ENCODE measurements at regions not wholly inside any gene's neighbourhood (a gene's known extent, or its start where the extent isn't known, plus 50 kb on each side); places are given as distances from the start of the nearest gene placed in this dataset.

DNA sequence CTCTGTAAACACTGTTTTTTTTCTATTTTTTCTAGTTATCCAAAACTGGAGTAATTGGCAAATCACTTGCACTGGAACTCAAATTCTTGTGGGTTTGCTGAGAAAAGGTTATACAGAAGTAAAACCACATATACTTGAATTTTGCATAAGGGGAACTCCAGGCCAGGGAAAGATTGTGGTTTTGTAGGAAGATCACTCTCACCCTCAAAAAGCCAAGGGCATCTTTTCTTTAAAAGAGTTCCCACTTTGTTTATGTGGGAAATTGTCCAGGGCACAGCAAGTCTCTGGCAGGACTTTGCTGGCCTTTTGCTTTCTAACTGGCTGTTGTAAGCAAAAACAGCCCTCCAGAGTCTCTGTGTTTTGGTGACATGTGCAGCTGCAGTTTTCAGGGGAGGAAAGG is 340.3 kb upstream of the RBMS3 start:
- intact Hi-C loops (cut with micrococcal nuclease; ENCODE audit: unreplicated experiment), result no loop called here
- H3K36me3 ChIP-seq (ENCODE audit: control insufficient read depth, insufficient read depth, low read length), result no peaks in the 10 kb centered on the region
- no peak overlapping the region for H3K4me3 ChIP-seq (ENCODE audit: low read depth in 2 of 2, low read length in 2 of 2)
- ChIA-PET POLR2A (no interaction called here), CTCF (no interaction called here)
- ATAC-seq, result no peak
- TF ChIP-seq SIN3A (IDR thresholded peaks at IDR 0.05; ENCODE audit: borderline replicate concordance, insufficient read depth, low read depth, low read length), result no peak
- TF ChIP-seq TCF7L2 (IDR thresholded peaks at IDR 0.05; ENCODE audit: low read depth, low read length), result no peak
- TF ChIP-seq, protein P1, sequence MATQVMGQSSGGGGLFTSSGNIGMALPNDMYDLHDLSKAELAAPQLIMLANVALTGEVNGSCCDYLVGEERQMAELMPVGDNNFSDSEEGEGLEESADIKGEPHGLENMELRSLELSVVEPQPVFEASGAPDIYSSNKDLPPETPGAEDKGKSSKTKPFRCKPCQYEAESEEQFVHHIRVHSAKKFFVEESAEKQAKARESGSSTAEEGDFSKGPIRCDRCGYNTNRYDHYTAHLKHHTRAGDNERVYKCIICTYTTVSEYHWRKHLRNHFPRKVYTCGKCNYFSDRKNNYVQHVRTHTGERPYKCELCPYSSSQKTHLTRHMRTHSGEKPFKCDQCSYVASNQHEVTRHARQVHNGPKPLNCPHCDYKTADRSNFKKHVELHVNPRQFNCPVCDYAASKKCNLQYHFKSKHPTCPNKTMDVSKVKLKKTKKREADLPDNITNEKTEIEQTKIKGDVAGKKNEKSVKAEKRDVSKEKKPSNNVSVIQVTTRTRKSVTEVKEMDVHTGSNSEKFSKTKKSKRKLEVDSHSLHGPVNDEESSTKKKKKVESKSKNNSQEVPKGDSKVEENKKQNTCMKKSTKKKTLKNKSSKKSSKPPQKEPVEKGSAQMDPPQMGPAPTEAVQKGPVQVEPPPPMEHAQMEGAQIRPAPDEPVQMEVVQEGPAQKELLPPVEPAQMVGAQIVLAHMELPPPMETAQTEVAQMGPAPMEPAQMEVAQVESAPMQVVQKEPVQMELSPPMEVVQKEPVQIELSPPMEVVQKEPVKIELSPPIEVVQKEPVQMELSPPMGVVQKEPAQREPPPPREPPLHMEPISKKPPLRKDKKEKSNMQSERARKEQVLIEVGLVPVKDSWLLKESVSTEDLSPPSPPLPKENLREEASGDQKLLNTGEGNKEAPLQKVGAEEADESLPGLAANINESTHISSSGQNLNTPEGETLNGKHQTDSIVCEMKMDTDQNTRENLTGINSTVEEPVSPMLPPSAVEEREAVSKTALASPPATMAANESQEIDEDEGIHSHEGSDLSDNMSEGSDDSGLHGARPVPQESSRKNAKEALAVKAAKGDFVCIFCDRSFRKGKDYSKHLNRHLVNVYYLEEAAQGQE (IDR thresholded peaks at IDR 0.05; ENCODE audit: insufficient read depth in 1 of 2, low read depth in 2 of 2, low read length in 1 of 2), result no peak
- TF ChIP-seq POLR2AphosphoS5 (IDR thresholded peaks at IDR 0.05; ENCODE audit: low read depth, low read length), result no peak
- TF ChIP-seq, protein P2, sequence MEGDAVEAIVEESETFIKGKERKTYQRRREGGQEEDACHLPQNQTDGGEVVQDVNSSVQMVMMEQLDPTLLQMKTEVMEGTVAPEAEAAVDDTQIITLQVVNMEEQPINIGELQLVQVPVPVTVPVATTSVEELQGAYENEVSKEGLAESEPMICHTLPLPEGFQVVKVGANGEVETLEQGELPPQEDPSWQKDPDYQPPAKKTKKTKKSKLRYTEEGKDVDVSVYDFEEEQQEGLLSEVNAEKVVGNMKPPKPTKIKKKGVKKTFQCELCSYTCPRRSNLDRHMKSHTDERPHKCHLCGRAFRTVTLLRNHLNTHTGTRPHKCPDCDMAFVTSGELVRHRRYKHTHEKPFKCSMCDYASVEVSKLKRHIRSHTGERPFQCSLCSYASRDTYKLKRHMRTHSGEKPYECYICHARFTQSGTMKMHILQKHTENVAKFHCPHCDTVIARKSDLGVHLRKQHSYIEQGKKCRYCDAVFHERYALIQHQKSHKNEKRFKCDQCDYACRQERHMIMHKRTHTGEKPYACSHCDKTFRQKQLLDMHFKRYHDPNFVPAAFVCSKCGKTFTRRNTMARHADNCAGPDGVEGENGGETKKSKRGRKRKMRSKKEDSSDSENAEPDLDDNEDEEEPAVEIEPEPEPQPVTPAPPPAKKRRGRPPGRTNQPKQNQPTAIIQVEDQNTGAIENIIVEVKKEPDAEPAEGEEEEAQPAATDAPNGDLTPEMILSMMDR (IDR thresholded peaks at IDR 0.05), result no peak
- H3K9me3 ChIP-seq (ENCODE audit: control insufficient read depth, insufficient read depth, low read depth, low read length), result no peaks in the 10 kb centered on the region
- in situ Hi-C loops (cut with HindIII; ENCODE audit: low pct_unique_long_range_greater_than_20kb, low sequenced_read_pairs), result no loop called here
- no peaks in the 10 kb centered on the region for H3K27me3 ChIP-seq (ENCODE audit: control insufficient read depth, insufficient read depth, low read length)
- DNase-seq (ENCODE audit: low read depth, low spot score), result no peak
- no TSS peak for BruUV-seq (replicated peaks)
- H3K27ac ChIP-seq (ENCODE audit: low read length), result no peak overlapping the region
- H3K4me1 ChIP-seq (ENCODE audit: control insufficient read depth, insufficient read depth, low read length), result no peaks in the 10 kb centered on the region

DNA sequence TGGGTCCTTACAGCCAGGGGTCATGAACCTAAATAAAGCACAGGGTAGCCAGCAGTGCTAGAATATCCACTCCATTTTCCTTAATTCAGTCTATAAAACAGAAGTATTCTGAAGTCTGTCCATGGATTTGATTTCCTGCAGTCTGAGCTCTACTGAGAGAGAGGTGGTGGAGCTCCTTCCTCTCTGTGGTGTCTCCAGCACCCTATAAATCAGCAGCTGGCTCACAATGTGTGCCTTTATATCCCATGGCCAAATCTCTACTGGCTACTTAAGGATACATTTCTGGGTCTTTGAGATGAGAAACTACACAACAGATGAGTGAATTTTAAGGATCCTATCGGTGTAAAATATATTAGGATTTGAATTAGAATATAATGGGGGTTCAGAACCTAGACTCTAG is 339.9 kb upstream of the RBMS3 start:
- Histone ChIP-seq H3K36me3 (ENCODE audit: control insufficient read depth, insufficient read depth, low read length) (no peaks in the 10 kb centered on the region), H3K4me3 (ENCODE audit: low read depth in 2 of 2, low read length in 2 of 2) (no peak overlapping the region), H3K9me3 (ENCODE audit: control insufficient read depth, insufficient read depth, low read depth, low read length) (no peaks in the 10 kb centered on the region), H3K27ac (ENCODE audit: low read length) (no peak overlapping the region), H3K4me1 (ENCODE audit: control insufficient read depth, insufficient read depth, low read length) (no peaks in the 10 kb centered on the region), H3K27me3 (ENCODE audit: control insufficient read depth, insufficient read depth, low read length) (no peaks in the 10 kb centered on the region)
- ChIA-PET CTCF (no interaction called here), POLR2A (no interaction called here)
- ATAC-seq (no peak), DNase-seq (ENCODE audit: low read depth, low spot score) (no peak)
- in situ Hi-C loops (cut with HindIII; ENCODE audit: low pct_unique_long_range_greater_than_20kb, low sequenced_read_pairs) (no loop called here), intact Hi-C loops (cut with micrococcal nuclease; ENCODE audit: unreplicated experiment) (no loop called here)
- TF ChIP-seq SIN3A (IDR thresholded peaks at IDR 0.05; ENCODE audit: borderline replicate concordance, insufficient read depth, low read depth, low read length) (no peak), POLR2AphosphoS5 (IDR thresholded peaks at IDR 0.05; ENCODE audit: low read depth, low read length) (no peak), TCF7L2 (IDR thresholded peaks at IDR 0.05; ENCODE audit: low read depth, low read length) (no peak)
- TF ChIP-seq, protein P1 (IDR thresholded peaks at IDR 0.05; ENCODE audit: insufficient read depth in 1 of 2, low read depth in 2 of 2, low read length in 1 of 2), result no peak
- TF ChIP-seq, protein P2 (IDR thresholded peaks at IDR 0.05), result no peak
- BruUV-seq (replicated peaks), result no TSS peak
